ENCODE measurements at regions not wholly inside any gene's neighbourhood (a gene's known extent, or its start where the extent isn't known, plus 50 kb on each side); places are given as distances from the start of the nearest gene placed in this dataset.

- TF ChIP-seq ZNF425 (CRISPR knock-in tag; conservative IDR thresholded peaks at IDR 0.05) (no peak), NR1H2 (CRISPR knock-in tag; IDR thresholded peaks at IDR 0.05) (no peak), NR3C1 (CRISPR knock-in tag; conservative IDR thresholded peaks at IDR 0.05; ENCODE audit: low read depth) (no peak), ZBTB43 (CRISPR knock-in tag; IDR thresholded peaks at IDR 0.05) (no peak), ATF2 (CRISPR knock-in tag; IDR thresholded peaks at IDR 0.05; ENCODE audit: borderline replicate concordance, low read depth) (no peak), ZNF232 (CRISPR knock-in tag; IDR thresholded peaks at IDR 0.05) (no peak)
Measured at GRCh38 chr20:16178546-16179135, 394.6 kb downstream of the KIF16B start (continued).

GRCh38 chr20:16175322-16175961 lies 397.8 kb downstream of the KIF16B start:
- CTCF ChIA-PET = no interaction called here

More at GRCh38 chr20:16175322-16175961, 397.8 kb downstream of the KIF16B start:
- no peak for TF ChIP-seq ATF3 (CRISPR knock-in tag; conservative IDR thresholded peaks at IDR 0.05)
- TF ChIP-seq RELA (CRISPR knock-in tag; IDR thresholded peaks at IDR 0.05; ENCODE audit: borderline replicate concordance) = no peak
- no peak for TF ChIP-seq ZSCAN18 (CRISPR knock-in tag; IDR thresholded peaks at IDR 0.05)
- no peak for TF ChIP-seq ERG (CRISPR knock-in tag; IDR thresholded peaks at IDR 0.05)
- TF ChIP-seq TP53 (CRISPR knock-in tag; IDR thresholded peaks at IDR 0.05) = no peak
- no peak for TF ChIP-seq NFE2L1 (CRISPR knock-in tag; IDR thresholded peaks at IDR 0.05)
- no peak for TF ChIP-seq ZNF396 (CRISPR knock-in tag; IDR thresholded peaks at IDR 0.05; ENCODE audit: borderline replicate concordance)
- TF ChIP-seq GRHL2 (CRISPR knock-in tag; IDR thresholded peaks at IDR 0.05; ENCODE audit: insufficient replicate concordance, severe bottlenecking) = no peak
- no peak for TF ChIP-seq ZNF423 (CRISPR knock-in tag; IDR thresholded peaks at IDR 0.05)
- no peak for TF ChIP-seq NR3C1 (CRISPR knock-in tag; conservative IDR thresholded peaks at IDR 0.05; ENCODE audit: low read depth)
- no peak for TF ChIP-seq ETV6 (CRISPR knock-in tag; IDR thresholded peaks at IDR 0.05)
- TF ChIP-seq HMGA2 (CRISPR knock-in tag; IDR thresholded peaks at IDR 0.05) = no peak
- no peak for TF ChIP-seq ZNF317 (CRISPR knock-in tag; IDR thresholded peaks at IDR 0.05; ENCODE audit: borderline replicate concordance, low read depth)
- no peak for TF ChIP-seq MYBL2 (CRISPR knock-in tag; IDR thresholded peaks at IDR 0.05)
- no peak for TF ChIP-seq RORB (CRISPR knock-in tag; IDR thresholded peaks at IDR 0.05)
- TF ChIP-seq FOXP1 (CRISPR knock-in tag; IDR thresholded peaks at IDR 0.05; ENCODE audit: borderline replicate concordance) = no peak
- TF ChIP-seq IRF2 (CRISPR knock-in tag; IDR thresholded peaks at IDR 0.05; ENCODE audit: borderline replicate concordance, low read depth) = no peak
- no peak for TF ChIP-seq EMX1 (CRISPR knock-in tag; IDR thresholded peaks at IDR 0.05)
- TF ChIP-seq FOXJ3 (CRISPR knock-in tag; IDR thresholded peaks at IDR 0.05; ENCODE audit: borderline replicate concordance) = no peak
- no peak for TF ChIP-seq CTCF (IDR thresholded peaks at IDR 0.05)
- no peak overlapping the region for H3K4me3 Mint-ChIP-seq
- no peak overlapping the region for H3K27ac Mint-ChIP-seq
- H3K4me1 Mint-ChIP-seq = peaks cover 4% of the 10 kb centered on the region; the same call in 1 of the 2 replicates
- ATAC-seq (no peak), DNase-seq (ENCODE audit: low spot score) (no peak)
- no peaks in the 10 kb centered on the region; the same call in 1 of the 2 replicates for H3K27me3 Mint-ChIP-seq (ENCODE audit: low read depth)
- H3K9me3 Mint-ChIP-seq = peaks cover 16% of the 10 kb centered on the region
- H3K36me3 Mint-ChIP-seq = no peaks in the 10 kb centered on the region
- POLR2A ChIA-PET = no interaction called here
